Keratinocyte (primary cell): ENCODE measurements at regions not wholly inside any gene's neighbourhood (a gene's known extent, or its start where the extent isn't known, plus 50 kb on each side); places are given as distances from the start of the nearest gene placed in this dataset.

Experiments
- CTCF ChIP-seq, 3 experiments: IDR thresholded peaks in 1 of 3; conservative IDR thresholded peaks in 1 of 3; optimal IDR thresholded peaks in 1 of 3; 2 replicates in 2 of 3; 3 replicates in 1 of 3; pipeline versions ENCODE3 to v1.5.1; 2011; ENCODE audit warnings: low read length in 3 of 3, mild to moderate bottlenecking in 3 of 3, moderate library complexity in 2 of 3, control low read depth in 1 of 3, inconsistent platforms in 1 of 3; ENCODE audit not compliant: insufficient read depth in 2 of 3; ENCODE audit errors: extremely low read depth in 1 of 3
- EZH2 ChIP-seq: IDR thresholded peaks from one replicate; pipeline ENCODE4 v1.6.1; 2012; ENCODE audit warnings: inconsistent platforms, mild to moderate bottlenecking, low read length, moderate library complexity

GRCh38 chr11:16611926-16612565 is 126.4 kb upstream of the C11orf58 start:
- no peak for TF ChIP-seq CTCF (optimal IDR thresholded peaks at IDR 0.05 in 1 of 3, IDR thresholded peaks at IDR 0.05 in 1 of 3, conservative IDR thresholded peaks at IDR 0.05 in 1 of 3; ENCODE audit: extremely low read depth in 1 of 3, insufficient read depth in 2 of 3, low read length in 3 of 3)
- no peak for TF ChIP-seq EZH2
